ENCODE measurements at regions not wholly inside any gene's neighbourhood (a gene's known extent, or its start where the extent isn't known, plus 50 kb on each side); places are given as distances from the start of the nearest gene placed in this dataset.

- TF ChIP-seq CTCF (IDR thresholded peaks at IDR 0.05; ENCODE audit: borderline replicate concordance, extremely low read depth, low read length, poor library complexity, severe bottlenecking) (no peak), EZH2 (IDR thresholded peaks at IDR 0.05; ENCODE audit: borderline replicate concordance, low read depth, low read length, severe bottlenecking) (no peak)
Measured at GRCh38 chr10:129375912-129376311, 91.1 kb upstream of the MGMT start.
